Right lobe of liver (tissue), 4 donors: ENCODE measurements at regions not wholly inside any gene's neighbourhood (a gene's known extent, or its start where the extent isn't known, plus 50 kb on each side); places are given as distances from the start of the nearest gene placed in this dataset.

Experiments used
- CTCF ChIP-seq, 4 donors: fragments of 200-600 bp in 3 of 4; fragments of 450-650 bp in 1 of 4; IDR thresholded peaks; one replicate each; pipeline versions ENCODE4 v1.5.1 to v1.8.0; 2016 to 2022; ENCODE audit warnings: antibody characterized with exemption in 4 of 4, mild to moderate bottlenecking in 2 of 4
- POLR2A ChIP-seq: fragments of 450-650 bp; IDR thresholded peaks from one replicate; pipeline ENCODE4 v1.6.1; 2017; ENCODE audit warnings: antibody characterized with exemption, mild to moderate bottlenecking
- donor health status: DM: no; HTN: no; CAD: no.
- donor health status: DM: no; HTN: no; CAD: no.
- donor health status: DM: no; HTN: yes; CAD: no.

- TF ChIP-seq CTCF (IDR thresholded peaks at IDR 0.05) (no peak), POLR2A (no peak)
Measured at GRCh38 chr4:27364509-27364908, 503.9 kb downstream of the STIM2 start.
